ENCODE measurements at regions not wholly inside any gene's neighbourhood (a gene's known extent, or its start where the extent isn't known, plus 50 kb on each side); places are given as distances from the start of the nearest gene placed in this dataset.
A peak's percentile ranks its signal among the peaks of the same experiment; 100 is the strongest.

GRCh38 chr5:67651180-67651579 is 454.6 kb upstream of the CD180 start:
- no peaks in the 10 kb centered on the region for H3K4me1 ChIP-seq
- DNase-seq = no peak
- no peak overlapping the region for H3K4me3 ChIP-seq
- no peaks in the 10 kb centered on the region for H3K36me3 ChIP-seq
- no peak overlapping the region for H3K27ac ChIP-seq
- H3K27me3 ChIP-seq = no peaks in the 10 kb centered on the region
- no peak for TF ChIP-seq CTCF (IDR thresholded peaks at IDR 0.05)
- TF ChIP-seq POLR2A (IDR thresholded peaks at IDR 0.05) = no peak
- no peaks in the 10 kb centered on the region for H3K9me3 ChIP-seq

GRCh38 chr5:67648201-67648671 is 451.6 kb upstream of the CD180 start:
- Histone ChIP-seq H3K9me3 (no peaks in the 10 kb centered on the region), H3K27me3 (no peaks in the 10 kb centered on the region), H3K4me1 (no peaks in the 10 kb centered on the region), H3K36me3 (no peaks in the 10 kb centered on the region), H3K4me3 (no peak overlapping the region), H3K27ac (peak overlapping the region in 2 of 4 donors; percentile 14 to 32)
- peak in 1 of 3 donors; percentile 55 for DNase-seq
- TF ChIP-seq CTCF (IDR thresholded peaks at IDR 0.05) = no peak
- TF ChIP-seq POLR2A (IDR thresholded peaks at IDR 0.05) = no peak

- no peaks in the 10 kb centered on the region for H3K4me1 ChIP-seq
These were observed 451.2 kb upstream of the CD180 start for GRCh38 chr5:67647772-67648171.

GRCh38 chr5:67644221-67644920 is 447.8 kb upstream of the CD180 start:
- Histone ChIP-seq H3K4me1 (no peaks in the 10 kb centered on the region), H3K4me3 (no peak overlapping the region), H3K27ac (no peak overlapping the region), H3K27me3 (no peaks in the 10 kb centered on the region), H3K36me3 (no peaks in the 10 kb centered on the region), H3K9me3 (no peaks in the 10 kb centered on the region)
- TF ChIP-seq CTCF (IDR thresholded peaks at IDR 0.05) (no peak), POLR2A (IDR thresholded peaks at IDR 0.05) (no peak)
- no peak for DNase-seq

More at GRCh38 chr5:67647772-67648171, 451.2 kb upstream of the CD180 start:
- Histone ChIP-seq H3K4me3 (no peak overlapping the region), H3K27me3 (no peaks in the 10 kb centered on the region), H3K27ac (peak overlapping the region in 1 of 4 donors; percentile 32), H3K36me3 (no peaks in the 10 kb centered on the region), H3K9me3 (no peaks in the 10 kb centered on the region)
- TF ChIP-seq CTCF (IDR thresholded peaks at IDR 0.05) = no peak
- TF ChIP-seq POLR2A (IDR thresholded peaks at IDR 0.05) = no peak
- DNase-seq = no peak

GRCh38 chr5:67643536-67643935 is 446.9 kb upstream of the CD180 start:
- Histone ChIP-seq H3K27me3 (no peaks in the 10 kb centered on the region), H3K4me3 (no peak overlapping the region), H3K4me1 (no peaks in the 10 kb centered on the region), H3K9me3 (no peaks in the 10 kb centered on the region), H3K36me3 (no peaks in the 10 kb centered on the region), H3K27ac (no peak overlapping the region)
- TF ChIP-seq POLR2A (IDR thresholded peaks at IDR 0.05) (no peak), CTCF (IDR thresholded peaks at IDR 0.05) (no peak)
- no peak for DNase-seq

Data from Peyer's patch (tissue), 4 donors.